WTC11 (cell line): ENCODE measurements at regions not wholly inside any gene's neighbourhood (a gene's known extent, or its start where the extent isn't known, plus 50 kb on each side); places are given as distances from the start of the nearest gene placed in this dataset.

Experiments
- ATAC-seq: fragments of 200-7000 bp; cut with Tn5 transposase; 2 replicates; pipeline ENCODE4 v1.10.0; 2021; ENCODE audit warnings: mild to moderate bottlenecking, moderate library complexity
- CTCF ChIA-PET: fragments of 300-600 bp; sonication (Branson Sonifier 250); formaldehyde crosslinking; loops from one replicate; lab custom pipeline; 2021; ENCODE audit warnings: antibody characterized with exemption; lab: Charles Lee
- POLR2A ChIA-PET: fragments of 350-600 bp; sonication (Branson Sonifier 250); formaldehyde crosslinking; loops from one replicate; lab custom pipeline; 2021; ENCODE audit warnings: antibody characterized with exemption; lab: Charles Lee
- DNase-seq: peaks from one replicate; pipeline ENCODE4 v3.0.0; 2021; ENCODE audit warnings: low spot score
- H3K27ac Mint-ChIP-seq: 2 replicates; pipeline ENCODE4 v1.8.0; 2021; ENCODE audit warnings: mixed read lengths
- H3K27me3 Mint-ChIP-seq: 2 replicates; pipeline ENCODE4 v1.8.0; 2021; ENCODE audit warnings: low read depth, mild to moderate bottlenecking, moderate library complexity, mixed read lengths
- H3K36me3 Mint-ChIP-seq: 2 replicates; pipeline ENCODE4 v1.8.0; 2021; ENCODE audit warnings: mixed read lengths
- H3K4me1 Mint-ChIP-seq: 2 replicates; pipeline ENCODE4 v1.8.0; 2022; ENCODE audit warnings: mixed read lengths
- H3K4me3 Mint-ChIP-seq: 2 replicates; pipeline ENCODE4 v1.8.0; 2021; ENCODE audit warnings: mild to moderate bottlenecking, moderate library complexity, mixed read lengths
- H3K9me3 Mint-ChIP-seq: 2 replicates; pipeline ENCODE4 v1.8.0; 2021; ENCODE audit warnings: mixed read lengths
- ATF1 ChIP-seq: sonication (generic); formaldehyde crosslinking; IDR thresholded peaks from 2 replicates; pipeline ENCODE4 v1.8.1; 2023; ENCODE audit warnings: mild to moderate bottlenecking, moderate library complexity, missing genetic modification reagents
- CBFB ChIP-seq: sonication (generic); formaldehyde crosslinking; IDR thresholded peaks from 2 replicates; pipeline ENCODE4 v1.8.1; 2022; ENCODE audit warnings: mild to moderate bottlenecking, low read depth, missing genetic modification reagents
- CREM ChIP-seq: sonication (generic); formaldehyde crosslinking; IDR thresholded peaks from 2 replicates; pipeline ENCODE4 v1.8.1; 2022; ENCODE audit warnings: mild to moderate bottlenecking, missing genetic modification reagents, moderate library complexity
- ESRRA ChIP-seq: sonication (generic); formaldehyde crosslinking; IDR thresholded peaks from 2 replicates; pipeline ENCODE4 v1.8.1; 2022; ENCODE audit warnings: mild to moderate bottlenecking, missing genetic modification reagents, borderline replicate concordance
- FOXP4 ChIP-seq: sonication (generic); formaldehyde crosslinking; IDR thresholded peaks from 2 replicates; pipeline ENCODE4 v1.8.0; 2022; ENCODE audit warnings: mild to moderate bottlenecking, missing genetic modification reagents
- IRF2 ChIP-seq: sonication (generic); formaldehyde crosslinking; IDR thresholded peaks from 2 replicates; pipeline ENCODE4 v1.8.0; 2022; ENCODE audit warnings: low read depth, missing genetic modification reagents, borderline replicate concordance
- NFYB ChIP-seq: sonication (generic); formaldehyde crosslinking; conservative IDR thresholded peaks from 2 replicates; pipeline ENCODE4 v1.8.0; 2022; ENCODE audit warnings: low read depth, missing genetic modification reagents
- OVOL2 ChIP-seq: fragments of 250-450 bp; sonication (Bioruptor Pico); IDR thresholded peaks from 2 replicates; pipeline ENCODE4 v1.9.0; 2021; ENCODE audit warnings: mild to moderate bottlenecking, borderline replicate concordance
- PREB ChIP-seq: sonication (generic); formaldehyde crosslinking; IDR thresholded peaks from 2 replicates; pipeline ENCODE4 v1.8.1; 2022; ENCODE audit warnings: mild to moderate bottlenecking, missing genetic modification reagents, moderate library complexity, borderline replicate concordance
- SP1 ChIP-seq: sonication (generic); formaldehyde crosslinking; conservative IDR thresholded peaks from 2 replicates; pipeline ENCODE4 v1.8.1; 2022; ENCODE audit warnings: missing genetic modification reagents
- TP53 ChIP-seq: sonication (generic); formaldehyde crosslinking; IDR thresholded peaks from 2 replicates; pipeline ENCODE4 v1.8.1; 2023; ENCODE audit warnings: mild to moderate bottlenecking, missing genetic modification reagents
- ZBTB43 ChIP-seq: sonication (generic); formaldehyde crosslinking; IDR thresholded peaks from 2 replicates; pipeline ENCODE4 v1.8.1; 2023; ENCODE audit warnings: mild to moderate bottlenecking, missing genetic modification reagents
- ZNF219 ChIP-seq: sonication (generic); formaldehyde crosslinking; IDR thresholded peaks from 2 replicates; pipeline ENCODE4 v1.8.0; 2023; ENCODE audit warnings: missing genetic modification reagents, mild to moderate bottlenecking, borderline replicate concordance
- ZNF232 ChIP-seq: sonication (generic); formaldehyde crosslinking; IDR thresholded peaks from 2 replicates; pipeline ENCODE4 v1.8.0; 2022; ENCODE audit warnings: mild to moderate bottlenecking, missing genetic modification reagents
- ZNF281 ChIP-seq: sonication (generic); formaldehyde crosslinking; IDR thresholded peaks from 2 replicates; pipeline ENCODE4 v1.8.0; 2023; ENCODE audit warnings: mild to moderate bottlenecking, missing genetic modification reagents
- ZNF396 ChIP-seq: fragments of 250-450 bp; sonication (Bioruptor Pico); IDR thresholded peaks from 2 replicates; pipeline ENCODE4 v1.8.0; 2021; ENCODE audit warnings: mild to moderate bottlenecking, moderate library complexity, borderline replicate concordance
- ZNF416 ChIP-seq: fragments of 250-450 bp; sonication (Bioruptor Pico); IDR thresholded peaks from 2 replicates; pipeline ENCODE4 v1.9.0; 2021; ENCODE audit warnings: mild to moderate bottlenecking, inconsistent platforms
- ZNF532 ChIP-seq: fragments of 250-450 bp; sonication (Bioruptor Pico); IDR thresholded peaks from 2 replicates; pipeline ENCODE4 v1.9.0; 2021; ENCODE audit warnings: mild to moderate bottlenecking, borderline replicate concordance

- DNase-seq: no peak
- no peaks in the 10 kb centered on the region; the same call in 1 of the 2 replicates for H3K27me3 Mint-ChIP-seq
- CTCF ChIA-PET: interaction anchor here (1.1 kb wide), 1 partner anchor 74 kb away, joined by 5 read pairs; no protein-coding TSS in a partner anchor
- no peaks in the 10 kb centered on the region for H3K9me3 Mint-ChIP-seq
- peaks cover under 1% of the 10 kb centered on the region; the same call in 1 of the 2 replicates for H3K4me1 Mint-ChIP-seq
- no peak overlapping the region for H3K4me3 Mint-ChIP-seq
- no peaks in the 10 kb centered on the region for H3K36me3 Mint-ChIP-seq
- no peak for ATAC-seq
- no peak overlapping the region for H3K27ac Mint-ChIP-seq
- POLR2A ChIA-PET: no interaction called here
- TF ChIP-seq PREB (CRISPR knock-in tag) (no peak), CREM (CRISPR knock-in tag) (no peak), TP53 (CRISPR knock-in tag) (no peak), ZNF219 (no peak), ATF1 (CRISPR knock-in tag) (no peak), OVOL2 (no peak), ZNF396 (CRISPR knock-in tag) (no peak), ZNF532 (no peak), ZBTB43 (CRISPR knock-in tag) (no peak), FOXP4 (CRISPR knock-in tag) (no peak), ZNF232 (CRISPR knock-in tag) (no peak), ZNF281 (CRISPR knock-in tag) (no peak), ESRRA (CRISPR knock-in tag) (no peak), IRF2 (CRISPR knock-in tag) (no peak), CBFB (CRISPR knock-in tag) (no peak), ZNF416 (CRISPR knock-in tag) (no peak), SP1 (CRISPR knock-in tag) (no peak), NFYB (CRISPR knock-in tag) (no peak)
- TF ChIP-seq, all 79 proteins: peak for 0
These were observed 271.0 kb downstream of the SKAP2 start for GRCh38 chr7:26593393-26593792.
